GM18868 (cell line): ENCODE measurements at regions not wholly inside any gene's neighbourhood (a gene's known extent, or its start where the extent isn't known, plus 50 kb on each side); places are given as distances from the start of the nearest gene placed in this dataset.
A peak's percentile ranks its signal among the peaks of the same experiment; 100 is the strongest.

Experiments
- ATAC-seq: cut with Tn5 transposase; IDR thresholded peaks from one replicate; pipeline ENCODE4 v1.9.1; 2021; ENCODE audit warnings: mild to moderate bottlenecking, moderate library complexity; ENCODE audit not compliant: unreplicated experiment

- no peak for ATAC-seq
Observed at GRCh38 chrX:69365755-69366154, 138.4 kb upstream of the NALF2 start.

- no peak for ATAC-seq
Observed at GRCh38 chrX:69365349-69365748, 138.8 kb upstream of the NALF2 start.

GRCh38 chrX:69362856-69363255 lies 141.3 kb upstream of the NALF2 start:
- ATAC-seq = peak; percentile 81

GRCh38 chrX:69362354-69362753 lies 141.8 kb upstream of the NALF2 start:
- no peak for ATAC-seq

GRCh38 chrX:69361311-69361845 lies 142.7 kb upstream of the NALF2 start:
- no peak for ATAC-seq

GRCh38 chrX:69357317-69357716 lies 146.8 kb upstream of the NALF2 start:
- no peak for ATAC-seq

GRCh38 chrX:69324851-69325250 lies 159.6 kb upstream of the PJA1 start:
- no peak for ATAC-seq

GRCh38 chrX:69323786-69324720 lies 158.8 kb upstream of the PJA1 start:
- ATAC-seq = no peak

- ATAC-seq = no peak
Observed at GRCh38 chrX:69321789-69322188, 156.5 kb upstream of the PJA1 start.

- no peak for ATAC-seq
Observed at GRCh38 chrX:69321006-69321655, 155.9 kb upstream of the PJA1 start.

GRCh38 chrX:69320116-69320515 lies 154.9 kb upstream of the PJA1 start:
- no peak for ATAC-seq

- ATAC-seq = no peak
Observed at GRCh38 chrX:69319376-69319775, 154.1 kb upstream of the PJA1 start.

GRCh38 chrX:69318651-69319340 lies 153.5 kb upstream of the PJA1 start:
- no peak for ATAC-seq

GRCh38 chrX:69317721-69318120 lies 152.5 kb upstream of the PJA1 start:
- ATAC-seq = no peak

- no peak for ATAC-seq
Observed at GRCh38 chrX:69314436-69315348, 149.4 kb upstream of the PJA1 start.

GRCh38 chrX:69313617-69314290 lies 148.5 kb upstream of the PJA1 start:
- no peak for ATAC-seq

- ATAC-seq = no peak
Observed at GRCh38 chrX:69311936-69312670, 146.8 kb upstream of the PJA1 start.

GRCh38 chrX:69309074-69309792 lies 144.0 kb upstream of the PJA1 start:
- no peak for ATAC-seq
